G401.6 (cell line): ENCODE measurements at regions not wholly inside any gene's neighbourhood (a gene's known extent, or its start where the extent isn't known, plus 50 kb on each side); places are given as distances from the start of the nearest gene placed in this dataset.

Experiments
- FAIRE-seq: peaks from 2 replicates; lab custom pipeline; 2012; peaks lifted over from hg19 to GRCh38; lab: Jason Lieb, UNC

DNA sequence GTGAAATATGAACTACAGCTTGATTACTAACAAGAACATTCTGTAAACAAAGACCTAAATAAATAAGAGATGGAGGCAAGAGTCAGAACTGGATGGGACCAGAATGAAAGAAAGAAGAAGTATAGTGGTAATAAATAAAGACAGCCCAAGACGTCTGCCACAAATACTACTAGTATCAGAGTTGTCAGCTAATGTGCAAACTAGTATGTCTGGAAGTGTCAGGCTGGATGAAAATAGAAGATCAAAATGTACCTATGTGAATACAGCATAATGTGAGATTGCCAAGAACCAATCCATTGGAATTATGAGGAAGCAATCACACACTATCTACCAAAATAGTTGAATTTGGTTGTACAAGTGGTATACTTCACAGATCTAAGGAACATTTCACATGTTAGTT lies 353.0 kb downstream of the BTG1 start:
- FAIRE-seq = no peak

DNA sequence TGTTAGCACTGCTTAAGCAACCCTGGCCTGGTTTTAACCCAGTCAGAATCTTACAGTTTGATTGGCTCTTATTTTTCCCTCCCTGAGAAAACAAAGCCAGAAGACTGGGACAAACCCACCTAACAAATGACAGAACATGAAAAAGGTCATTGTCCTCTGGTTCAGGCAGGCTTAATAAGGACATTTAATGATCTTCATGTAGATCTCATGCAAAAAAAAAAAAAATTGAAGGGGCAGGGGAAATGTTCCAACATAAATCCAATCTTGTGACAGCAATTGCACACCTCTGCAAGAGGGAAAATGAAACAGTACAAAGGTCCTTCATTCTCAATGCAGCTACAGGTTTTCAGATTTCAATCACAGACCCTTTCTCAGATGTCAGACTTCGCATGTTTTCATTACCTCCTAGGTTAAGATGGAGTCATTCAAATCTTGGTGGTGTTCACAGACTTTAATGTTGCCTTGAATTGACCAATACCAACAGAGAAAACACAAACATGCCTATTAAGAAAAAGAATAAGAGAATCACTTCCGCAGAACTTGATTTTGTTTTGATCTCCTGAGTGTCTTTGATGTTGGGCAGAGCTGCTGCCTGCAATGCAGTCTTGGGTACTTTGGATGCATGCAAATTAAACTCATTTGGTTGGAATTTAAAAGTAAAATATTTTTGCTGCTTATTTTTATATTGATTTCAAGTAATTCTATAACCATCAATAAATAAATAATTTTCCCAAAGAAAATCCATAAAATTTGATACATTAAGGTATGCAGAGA lies 359.0 kb downstream of the BTG1 start:
- FAIRE-seq = no peak

DNA sequence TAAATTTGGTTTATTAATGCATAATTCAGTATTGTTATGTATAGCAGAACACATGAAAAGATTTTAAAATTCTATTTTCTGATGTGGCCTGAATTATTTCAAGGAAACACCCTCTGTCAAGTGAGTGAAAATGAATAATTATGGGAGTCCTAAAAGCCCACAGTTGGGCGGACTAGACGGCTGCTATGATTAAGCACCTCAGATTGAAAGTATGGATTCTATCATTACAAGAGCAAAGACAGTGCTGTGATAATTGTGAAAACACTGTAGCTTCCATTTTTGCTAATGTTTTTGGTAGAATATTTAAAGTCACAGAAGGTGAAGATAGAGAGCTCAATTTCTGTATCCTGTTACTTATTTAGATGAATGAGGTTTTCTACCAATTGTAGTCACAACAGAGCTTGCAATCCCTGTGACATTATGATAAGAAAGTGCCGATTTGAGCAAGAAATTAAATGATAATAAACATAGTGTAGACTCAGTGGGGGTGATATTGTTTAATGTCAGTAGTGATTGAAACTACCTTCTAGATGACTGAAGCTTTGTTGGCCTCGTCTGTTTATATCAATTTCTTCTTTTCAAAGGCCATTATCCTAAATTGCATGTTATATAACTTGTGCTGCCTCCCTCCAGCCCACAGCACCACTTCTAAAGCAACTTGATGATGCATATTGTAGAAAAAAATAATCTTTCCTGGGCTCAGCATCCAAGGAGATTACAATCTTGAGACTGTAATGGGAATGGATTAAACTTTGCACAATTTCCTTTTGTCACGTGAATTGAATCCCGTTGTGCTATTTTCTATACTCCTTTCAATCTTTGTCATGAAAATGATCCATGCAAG lies 359.8 kb downstream of the BTG1 start:
- no peak for FAIRE-seq

DNA sequence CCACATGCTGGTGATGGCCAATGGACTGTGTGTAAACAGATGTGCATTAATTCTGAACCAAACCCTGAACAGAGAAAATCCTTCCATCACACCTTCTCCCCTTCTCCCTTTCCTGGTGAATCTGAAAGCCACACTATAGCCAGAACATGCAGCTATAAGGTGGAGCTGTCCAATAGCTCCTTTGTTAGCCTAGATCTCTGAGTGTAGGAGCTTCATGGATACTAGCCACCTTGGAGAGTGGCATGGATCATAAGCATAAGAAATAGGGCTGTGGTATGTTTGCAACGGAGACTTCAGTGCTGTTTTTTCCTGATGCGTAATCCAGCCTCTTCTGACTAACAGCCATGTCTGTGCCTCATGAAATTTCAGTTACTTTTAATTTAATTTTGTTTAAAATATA lies 364.5 kb downstream of the BTG1 start:
- no peak for FAIRE-seq

DNA sequence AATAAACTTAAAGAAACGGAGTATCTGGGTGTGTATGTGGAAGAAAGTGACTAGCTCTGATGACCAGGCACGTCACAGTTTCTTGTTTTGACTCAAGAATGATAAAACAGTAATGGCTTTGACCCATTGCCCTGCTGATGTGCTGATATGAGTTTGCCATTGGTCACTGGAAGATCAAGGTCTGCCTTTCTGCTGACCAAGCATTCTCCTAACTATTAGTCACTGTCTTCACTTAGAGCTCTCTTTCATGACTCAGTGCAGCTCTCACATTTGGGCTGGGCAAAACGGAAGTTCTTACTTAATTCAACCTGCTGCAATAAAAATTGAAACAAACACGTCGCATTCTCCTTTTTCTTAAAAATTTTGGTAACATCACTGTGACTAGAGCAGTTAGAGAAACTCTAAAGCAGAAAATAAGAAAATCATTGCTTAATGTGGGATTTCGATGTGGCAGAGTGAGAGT lies 366.7 kb downstream of the BTG1 start:
- no peak for FAIRE-seq

DNA sequence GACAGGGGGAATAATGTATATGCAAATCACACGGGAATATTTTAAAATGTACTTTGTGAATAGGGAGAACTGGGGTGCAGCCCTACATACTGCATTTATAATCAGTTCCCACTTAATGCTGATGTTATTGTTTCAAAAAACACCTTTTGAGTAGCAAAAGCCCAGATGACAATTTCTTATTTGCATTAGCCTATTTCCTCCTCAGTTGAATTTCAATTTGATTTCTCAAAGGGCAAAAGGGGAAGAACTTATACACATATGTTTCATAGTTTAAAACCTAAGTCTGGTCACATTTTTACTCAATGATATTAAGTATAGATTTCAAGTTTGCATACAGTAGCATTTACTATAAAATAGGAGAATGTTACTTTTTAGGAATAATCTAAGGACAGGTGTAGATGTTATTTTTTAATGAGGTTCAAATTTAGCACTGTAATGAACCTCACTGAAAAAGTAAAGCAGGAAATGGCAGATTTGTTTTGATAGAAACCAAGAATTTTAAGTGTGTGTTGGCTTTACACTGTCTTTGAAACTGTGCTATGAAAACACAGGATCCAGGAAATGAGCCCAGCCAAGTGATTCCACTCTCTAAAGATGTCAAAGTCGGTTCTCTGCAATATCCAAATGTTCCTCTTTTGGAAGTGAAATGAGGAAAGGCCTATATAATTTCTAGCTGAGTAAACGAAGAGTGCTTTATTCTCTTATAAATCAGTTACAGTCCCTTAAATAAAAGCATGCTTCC lies 367.4 kb downstream of the BTG1 start:
- FAIRE-seq = no peak

DNA sequence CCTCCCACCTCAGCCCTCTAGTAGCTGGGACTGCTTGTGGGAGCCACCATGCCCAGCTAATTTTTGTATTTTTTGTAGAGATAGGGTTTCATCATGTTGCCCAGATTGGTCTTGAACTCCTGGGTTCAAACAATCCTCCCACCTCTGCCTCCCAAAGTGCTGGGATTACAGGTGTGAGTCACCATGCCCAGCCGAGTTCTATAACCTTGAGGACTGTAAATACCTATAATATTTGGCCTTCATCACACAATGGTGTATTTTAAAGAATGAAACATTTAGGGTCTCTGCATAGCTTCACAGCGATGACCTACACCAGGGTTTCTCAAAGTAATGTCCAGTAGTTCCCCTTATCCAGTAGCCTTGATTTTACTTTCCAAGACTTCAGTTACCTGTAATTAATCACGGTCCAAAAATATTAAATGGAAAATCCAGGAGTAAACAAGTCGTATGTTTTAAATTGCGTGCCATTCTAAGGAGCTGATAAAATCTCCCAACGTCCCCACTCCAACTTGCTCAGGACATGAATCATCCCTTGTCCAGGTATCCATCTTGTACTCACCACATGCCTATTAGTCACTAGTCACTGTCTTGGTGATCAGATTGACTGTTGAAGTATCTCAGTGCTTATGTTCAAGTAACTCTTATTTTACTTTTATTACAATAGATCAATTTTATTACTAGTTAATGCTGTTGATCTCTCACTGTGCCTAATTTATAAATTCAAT lies 368.2 kb downstream of the BTG1 start:
- FAIRE-seq = no peak

DNA sequence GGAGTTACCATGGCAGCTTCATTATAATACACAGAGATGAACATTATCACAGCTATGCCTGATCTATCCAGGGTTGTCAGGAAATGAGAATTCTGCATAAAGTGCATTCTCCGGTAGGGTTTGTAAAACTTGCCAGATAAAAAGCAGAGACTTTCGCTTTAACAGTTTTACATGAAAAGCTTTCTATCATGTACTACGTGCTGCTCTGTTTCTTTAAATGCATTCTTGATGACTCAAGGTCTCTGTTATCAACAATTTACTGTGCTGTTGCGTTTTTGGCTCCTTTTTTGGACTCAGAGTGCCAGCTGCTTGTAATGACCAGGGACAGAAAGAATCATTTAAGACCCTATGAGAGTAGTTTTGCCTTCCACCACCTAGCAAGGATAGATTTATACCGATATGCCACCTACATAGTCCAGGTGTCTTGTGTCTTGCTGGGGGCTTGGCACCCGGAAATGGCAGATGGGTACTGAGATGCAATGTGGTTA lies 371.2 kb downstream of the BTG1 start:
- FAIRE-seq = no peak

DNA sequence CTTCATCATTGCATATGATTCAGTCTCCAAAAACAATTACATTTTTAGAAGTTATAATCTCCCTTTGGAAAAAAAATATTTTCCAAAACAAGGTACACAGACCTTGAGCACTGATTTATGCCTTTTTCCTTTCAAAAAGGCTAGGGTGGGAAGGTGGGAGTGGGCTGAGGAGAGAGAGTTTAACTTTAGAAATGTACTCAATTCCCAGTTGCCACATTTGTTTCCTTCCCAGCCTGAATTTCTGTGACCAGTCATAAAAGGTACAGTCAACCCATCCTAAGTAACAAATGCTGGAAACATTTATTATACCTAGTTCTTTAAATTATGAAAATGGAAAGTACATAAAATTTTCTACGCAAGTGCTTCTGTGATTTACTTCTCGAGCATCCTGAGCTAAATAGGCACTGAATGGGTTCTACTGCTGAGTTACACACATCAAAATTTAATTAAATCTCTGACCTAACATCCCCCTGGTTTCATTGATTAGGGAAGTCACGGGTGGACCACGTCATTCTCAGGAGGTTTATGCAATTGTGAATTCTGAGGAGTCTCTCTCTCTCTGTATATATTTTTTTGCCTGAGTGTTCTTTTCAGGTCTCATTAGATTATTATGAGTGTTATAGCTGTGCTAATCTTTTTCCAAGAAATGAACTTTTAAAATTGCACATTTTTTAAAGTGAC lies 371.8 kb downstream of the BTG1 start:
- no peak for FAIRE-seq

DNA sequence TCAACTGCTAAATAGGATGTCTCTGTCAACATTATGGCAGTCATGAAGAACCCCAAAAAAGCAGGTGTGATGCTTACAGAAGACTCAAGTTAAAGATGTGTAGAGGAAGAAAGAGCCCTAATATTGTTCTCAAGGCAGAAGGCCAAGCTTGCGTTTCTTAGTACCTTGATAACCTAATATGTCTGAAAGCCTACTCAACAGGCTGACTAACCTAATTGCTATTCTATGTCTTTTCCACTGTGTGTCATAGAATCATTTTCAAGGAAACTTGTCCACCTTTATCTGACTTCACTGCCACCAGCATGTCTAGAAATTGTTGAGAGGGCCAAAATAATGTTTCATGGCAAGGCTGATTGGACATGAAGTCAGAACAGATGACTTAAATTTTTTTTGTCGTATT lies 373.2 kb downstream of the BTG1 start:
- no peak for FAIRE-seq

DNA sequence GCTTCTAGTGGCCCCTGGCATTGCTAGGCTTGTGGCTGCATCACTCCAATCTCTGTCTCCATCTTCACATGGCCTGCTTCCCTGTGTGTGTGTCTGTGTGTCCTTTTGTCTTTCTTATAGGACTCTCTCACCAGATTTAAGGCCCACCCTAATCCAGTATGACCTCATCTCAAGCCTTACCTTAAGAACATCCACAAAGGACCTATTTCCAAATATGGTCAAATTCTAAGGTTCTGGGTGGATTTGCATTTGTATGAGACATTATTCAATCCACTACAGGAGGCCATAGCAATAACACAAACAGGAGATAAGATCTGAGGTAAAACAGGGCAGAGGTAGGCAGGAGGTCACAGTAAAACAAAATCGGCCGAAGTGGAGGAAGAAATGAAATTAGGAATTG lies 375.9 kb downstream of the BTG1 start:
- FAIRE-seq = no peak

DNA sequence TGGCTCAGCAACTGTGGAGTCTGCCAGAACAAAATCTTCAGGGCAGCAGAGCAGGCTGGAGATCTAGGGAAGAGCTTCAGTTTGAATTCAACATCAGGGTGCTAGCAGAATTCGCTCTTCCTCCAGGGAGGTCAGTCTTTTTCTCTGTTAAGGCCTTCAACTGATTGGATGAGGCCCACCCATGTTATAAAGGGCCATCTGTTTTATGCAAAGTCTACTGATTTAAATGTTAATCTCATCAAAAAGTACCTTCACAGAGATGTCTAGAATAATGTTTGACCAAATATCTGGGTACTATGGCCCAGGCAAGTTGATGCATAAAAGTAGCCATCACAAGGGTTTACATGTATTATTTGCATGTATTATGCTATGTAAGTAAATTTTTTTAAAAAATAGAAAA lies 378.4 kb downstream of the BTG1 start:
- no peak for FAIRE-seq

DNA sequence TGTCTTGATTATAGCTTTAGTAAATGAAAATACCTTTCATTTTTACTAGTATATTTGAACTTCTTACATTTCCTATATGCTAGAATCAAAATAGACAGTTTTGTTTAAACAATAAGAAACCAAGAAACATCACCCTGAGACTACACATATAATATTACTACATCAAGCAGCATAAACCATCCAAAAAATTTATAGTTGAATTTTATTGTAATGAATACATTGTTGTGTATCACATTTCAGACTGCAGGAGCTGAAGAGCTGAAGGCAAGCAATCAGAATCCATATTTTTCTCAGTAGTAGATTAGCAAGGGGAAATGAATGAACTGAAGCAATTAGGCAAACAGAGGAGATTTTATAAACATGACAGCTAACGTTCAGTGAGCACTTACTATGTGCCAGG lies 379.2 kb downstream of the BTG1 start:
- FAIRE-seq = no peak

DNA sequence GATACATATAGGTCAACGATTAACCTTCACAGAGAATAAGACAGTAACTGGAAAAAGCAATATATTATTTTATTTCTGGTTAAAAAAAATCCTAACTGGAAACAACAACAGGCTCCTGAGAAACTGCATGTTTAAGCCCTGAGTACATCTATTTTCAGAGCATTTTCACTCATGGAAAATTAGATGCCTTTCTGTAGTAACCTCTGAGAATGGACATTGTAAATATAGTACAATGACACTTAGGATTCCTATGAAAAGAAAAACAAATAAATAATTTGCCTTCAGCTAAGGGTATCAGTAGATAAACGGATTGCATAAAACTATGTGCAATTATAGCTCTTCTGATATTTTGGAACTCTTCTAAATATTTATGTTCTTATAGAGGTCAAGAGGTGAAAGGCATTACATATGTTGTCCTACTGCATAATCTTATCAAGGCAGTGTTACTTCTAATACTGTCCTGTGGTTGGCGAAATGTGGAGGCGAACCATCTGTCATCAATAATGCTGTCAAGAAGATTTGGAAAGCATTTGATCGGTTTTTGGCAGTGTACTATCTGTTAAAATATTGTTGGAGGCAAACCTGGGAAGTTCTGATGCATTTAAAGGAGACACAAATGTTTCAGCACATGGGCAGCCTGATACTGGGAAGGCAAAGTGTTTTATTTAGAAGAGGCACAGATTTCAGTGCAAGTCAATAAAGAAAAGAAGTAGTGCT lies 381.8 kb downstream of the BTG1 start:
- no peak for FAIRE-seq

DNA sequence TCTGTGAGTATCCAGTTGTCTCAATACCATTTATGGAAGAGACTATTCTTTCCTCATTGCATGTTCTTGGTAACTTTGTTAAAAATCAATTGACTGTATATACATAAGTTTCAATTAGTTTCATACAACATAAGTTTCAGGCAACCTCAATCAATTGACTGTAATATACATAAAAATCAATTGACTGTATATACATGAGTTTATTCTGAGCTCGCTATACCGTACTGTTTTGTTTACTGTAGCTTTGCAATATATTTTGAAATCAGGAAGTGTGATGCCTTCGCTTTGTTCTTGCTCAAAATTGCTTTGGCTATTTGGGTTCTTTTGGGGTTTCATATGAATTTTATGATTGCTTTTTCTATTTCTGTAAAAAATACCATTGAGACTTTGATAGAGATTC lies 392.0 kb downstream of the BTG1 start:
- FAIRE-seq = no peak

DNA sequence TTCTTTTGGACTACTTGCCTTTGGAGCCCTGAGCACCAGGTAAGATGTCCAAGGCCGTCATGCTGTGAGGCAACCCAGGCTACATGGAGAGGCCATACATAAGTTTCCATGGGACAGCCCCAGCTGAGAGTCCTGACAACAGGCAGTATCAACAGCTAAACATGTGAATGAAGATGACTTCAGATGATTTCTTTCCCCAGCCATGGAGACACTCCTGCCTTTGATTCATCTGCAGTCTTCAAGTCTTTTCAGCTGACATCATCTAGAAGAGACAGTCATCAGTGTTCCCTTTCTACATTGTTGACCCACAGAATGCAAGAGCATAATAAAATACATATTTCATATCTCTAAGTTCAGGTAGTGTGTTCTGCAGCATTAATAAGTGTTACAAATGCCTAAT lies 398.7 kb downstream of the BTG1 start:
- no peak for FAIRE-seq

DNA sequence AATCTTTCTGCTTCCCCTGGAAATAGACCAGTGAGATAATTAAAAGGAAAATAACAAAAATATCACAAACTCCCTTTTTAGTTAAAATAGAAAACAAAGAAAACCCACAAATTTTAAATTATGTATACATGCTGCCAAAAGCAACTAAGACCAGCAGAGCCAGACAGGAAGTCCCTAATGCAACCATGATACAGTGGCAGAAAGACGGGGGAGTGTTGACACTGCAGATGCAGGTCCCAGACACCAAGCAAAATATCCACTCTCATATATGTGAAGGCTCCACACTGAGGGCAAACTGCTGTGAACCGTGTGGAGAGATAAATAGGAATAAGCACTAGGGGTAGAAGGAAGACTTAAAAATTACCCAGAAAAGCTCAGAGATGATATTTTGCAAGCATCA lies 401.0 kb downstream of the BTG1 start:
- FAIRE-seq = no peak

DNA sequence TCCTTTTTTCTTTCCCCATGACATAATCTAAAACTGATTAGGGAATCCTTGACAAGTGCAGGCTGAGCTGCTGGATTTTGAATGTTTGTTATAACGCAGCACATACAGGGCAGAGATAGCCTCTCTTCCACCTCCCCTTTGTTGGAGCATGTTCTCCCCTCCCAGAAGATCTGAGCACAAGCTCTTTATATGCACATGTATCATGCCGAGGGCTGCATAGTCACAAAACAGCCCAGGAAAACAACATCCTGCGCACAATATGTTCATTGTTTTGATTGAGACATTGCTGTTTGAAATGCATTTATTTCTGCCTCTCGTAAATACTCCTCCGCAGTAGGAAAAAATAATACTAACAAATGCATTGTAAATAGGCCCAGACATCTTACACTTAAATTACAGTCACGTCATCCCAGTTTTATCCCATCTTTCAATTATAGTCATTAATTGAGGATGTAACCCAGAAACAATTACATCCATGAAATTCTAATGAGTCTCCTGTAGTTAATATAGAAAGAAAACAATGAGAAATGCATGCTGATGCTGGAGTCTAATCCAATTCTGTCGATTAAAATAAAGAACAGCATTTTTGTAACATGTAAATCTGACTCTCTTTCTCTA lies 401.8 kb downstream of the BTG1 start:
- FAIRE-seq = no peak

DNA sequence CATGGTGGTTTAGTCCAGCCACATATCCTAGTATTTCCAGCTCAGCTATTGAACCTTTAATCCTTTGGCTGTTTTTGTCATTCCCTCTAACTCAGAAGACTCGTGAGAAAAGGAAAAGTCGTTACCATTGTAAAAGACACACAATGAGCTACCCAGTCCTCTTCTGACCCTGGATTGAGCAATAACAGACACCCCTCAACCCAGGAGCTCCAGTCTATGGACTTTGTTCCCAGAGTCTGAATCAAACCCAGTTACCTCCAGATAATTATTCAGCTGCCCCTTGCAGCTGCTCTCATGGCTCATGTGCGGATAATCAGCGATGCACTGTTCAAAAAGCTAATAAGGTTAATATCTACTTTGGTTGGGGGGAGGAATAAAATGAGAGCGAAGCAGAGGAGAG lies 402.4 kb downstream of the BTG1 start:
- no peak for FAIRE-seq

DNA sequence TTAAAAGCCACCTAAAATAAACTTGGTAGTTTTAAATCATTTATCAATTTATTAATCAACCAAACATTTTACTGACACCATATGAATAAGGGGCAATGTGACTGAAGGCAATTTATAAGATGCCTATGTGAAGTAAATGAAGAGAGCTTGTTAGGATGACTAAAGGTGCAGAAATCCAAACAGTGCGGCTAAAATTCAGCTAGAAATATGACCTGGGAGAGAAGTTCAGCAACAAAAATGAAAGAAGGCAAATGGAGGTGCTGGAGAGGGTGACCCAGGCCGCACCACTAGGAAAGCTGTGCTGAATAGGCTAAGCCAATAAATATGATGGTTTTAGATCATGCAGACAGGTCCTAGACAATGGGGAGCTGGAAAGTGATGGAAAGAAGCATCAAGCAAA lies 403.7 kb downstream of the BTG1 start:
- FAIRE-seq = no peak
